Keratinocyte (primary cell): ENCODE measurements at regions not wholly inside any gene's neighbourhood (a gene's known extent, or its start where the extent isn't known, plus 50 kb on each side); places are given as distances from the start of the nearest gene placed in this dataset.

Experiments
- DNase-seq: peaks from one replicate; pipeline ENCODE4 v3.0.0-alpha.2; 2011; ENCODE audit warnings: low read depth, missing footprints, low spot score
- FAIRE-seq: peaks from 2 replicates; lab custom pipeline; 2011; peaks lifted over from hg19 to GRCh38; lab: Jason Lieb, UNC
- H2AFZ ChIP-seq: 2 replicates; pipeline ENCODE4 v1.6.0; 2012; ENCODE audit warnings: low read length, control low read depth, inconsistent platforms; ENCODE audit not compliant: control insufficient read depth
- H3K27ac ChIP-seq: 2 replicates; pipeline ENCODE4 v1.5.1; 2011; ENCODE audit warnings: low read length; ENCODE audit not compliant: control insufficient read depth, insufficient read depth
- H3K27me3 ChIP-seq: 3 replicates; pipeline ENCODE4 v1.6.0; 2011; ENCODE audit warnings: low read length; ENCODE audit not compliant: control insufficient read depth, insufficient read depth; ENCODE audit errors: extremely low read depth
- H3K36me3 ChIP-seq, 2 experiments: 2 replicates in 1 of 2; 3 replicates in 1 of 2; pipeline ENCODE4 v1.5.1; 2011; ENCODE audit warnings: low read length in 2 of 2, mild to moderate bottlenecking in 1 of 2; ENCODE audit not compliant: control insufficient read depth in 2 of 2, insufficient read depth in 2 of 2; ENCODE audit errors: extremely low read depth in 1 of 2
- H3K4me1 ChIP-seq: 3 replicates; pipeline ENCODE4 v1.5.1; 2011; ENCODE audit warnings: low read length; ENCODE audit not compliant: control insufficient read depth, insufficient read depth; ENCODE audit errors: extremely low read depth
- H3K4me2 ChIP-seq: 3 replicates; pipeline ENCODE4 v1.6.0; 2011; ENCODE audit warnings: low read depth, low read length; ENCODE audit not compliant: control insufficient read depth, insufficient read depth; ENCODE audit errors: extremely low read depth
- H3K4me3 ChIP-seq, 3 experiments: fragments of 200-600 bp in 1 of 3; sonication (generic) in 1 of 3; 2 replicates in 2 of 3; 3 replicates in 1 of 3; pipeline ENCODE4 v1.5.1; 2011 to 2016; ENCODE audit warnings: low read length in 3 of 3, mild to moderate bottlenecking in 3 of 3, control low read depth in 2 of 3, inconsistent platforms in 1 of 3, low read depth in 1 of 3, mixed read lengths in 1 of 3, mixed run types in 1 of 3, moderate library complexity in 1 of 3; ENCODE audit not compliant: control insufficient read depth in 2 of 3, insufficient read depth in 2 of 3; ENCODE audit errors: extremely low read depth in 1 of 3
- H3K79me2 ChIP-seq: 2 replicates; pipeline ENCODE4 v1.6.0; 2012; ENCODE audit warnings: low read length; ENCODE audit not compliant: control insufficient read depth, insufficient read depth
- H3K9ac ChIP-seq: 3 replicates; pipeline ENCODE4 v1.6.0; 2011; ENCODE audit warnings: low read length; ENCODE audit not compliant: control insufficient read depth, insufficient read depth; ENCODE audit errors: extremely low read depth
- H3K9me1 ChIP-seq: 3 replicates; pipeline ENCODE4 v1.6.0; 2011; ENCODE audit warnings: low read length; ENCODE audit not compliant: control insufficient read depth, insufficient read depth; ENCODE audit errors: extremely low read depth
- H3K9me3 ChIP-seq: 2 replicates; pipeline ENCODE4 v1.5.1; 2012; ENCODE audit warnings: low read depth, low read length; ENCODE audit not compliant: control insufficient read depth
- H4K20me1 ChIP-seq: 3 replicates; pipeline ENCODE4 v1.6.0; 2011; ENCODE audit warnings: low read length; ENCODE audit not compliant: control insufficient read depth, insufficient read depth; ENCODE audit errors: extremely low read depth
- EZH2 ChIP-seq: IDR thresholded peaks from one replicate; pipeline ENCODE4 v1.6.1; 2012; ENCODE audit warnings: inconsistent platforms, mild to moderate bottlenecking, low read length, moderate library complexity
- dilution Hi-C: fragments of 300-500 bp; cut with MboI; formaldehyde crosslinking; loops from one replicate; pipeline ENCODE4 v1.7.0; 2020; ENCODE audit warnings: low sequenced_read_pairs; ENCODE audit not compliant: extremely low pct_ligation_motif_present
- TF ChIP-seq, protein P1 (sequence below), 3 experiments: IDR thresholded peaks in 1 of 3; conservative IDR thresholded peaks in 1 of 3; optimal IDR thresholded peaks in 1 of 3; 2 replicates in 2 of 3; 3 replicates in 1 of 3; pipeline versions ENCODE3 to v1.5.1; 2011; ENCODE audit warnings: low read length in 3 of 3, mild to moderate bottlenecking in 3 of 3, moderate library complexity in 2 of 3, control low read depth in 1 of 3, inconsistent platforms in 1 of 3; ENCODE audit not compliant: insufficient read depth in 2 of 3; ENCODE audit errors: extremely low read depth in 1 of 3

DNA sequence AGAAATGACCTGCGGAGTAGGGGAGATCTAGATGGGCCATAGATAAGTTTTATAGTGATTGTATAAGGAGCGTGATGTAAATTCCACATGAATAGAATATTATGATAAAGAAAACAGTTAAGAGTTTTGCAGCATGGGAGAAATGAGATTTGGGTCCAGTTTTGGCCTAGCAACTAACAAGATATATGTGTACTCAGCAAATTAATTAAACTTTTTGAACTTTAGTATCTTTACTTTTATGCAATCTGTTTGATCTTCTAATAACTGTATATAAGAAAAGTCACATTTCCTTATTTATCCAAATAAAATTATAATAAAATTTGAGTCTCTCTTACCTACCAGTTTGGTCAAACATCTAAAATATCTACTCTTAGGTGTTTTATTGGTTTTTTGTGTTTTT, 1011.8 kb upstream of the NCAM2 start:
- TF ChIP-seq EZH2, result no peak
- TF ChIP-seq, protein P1, sequence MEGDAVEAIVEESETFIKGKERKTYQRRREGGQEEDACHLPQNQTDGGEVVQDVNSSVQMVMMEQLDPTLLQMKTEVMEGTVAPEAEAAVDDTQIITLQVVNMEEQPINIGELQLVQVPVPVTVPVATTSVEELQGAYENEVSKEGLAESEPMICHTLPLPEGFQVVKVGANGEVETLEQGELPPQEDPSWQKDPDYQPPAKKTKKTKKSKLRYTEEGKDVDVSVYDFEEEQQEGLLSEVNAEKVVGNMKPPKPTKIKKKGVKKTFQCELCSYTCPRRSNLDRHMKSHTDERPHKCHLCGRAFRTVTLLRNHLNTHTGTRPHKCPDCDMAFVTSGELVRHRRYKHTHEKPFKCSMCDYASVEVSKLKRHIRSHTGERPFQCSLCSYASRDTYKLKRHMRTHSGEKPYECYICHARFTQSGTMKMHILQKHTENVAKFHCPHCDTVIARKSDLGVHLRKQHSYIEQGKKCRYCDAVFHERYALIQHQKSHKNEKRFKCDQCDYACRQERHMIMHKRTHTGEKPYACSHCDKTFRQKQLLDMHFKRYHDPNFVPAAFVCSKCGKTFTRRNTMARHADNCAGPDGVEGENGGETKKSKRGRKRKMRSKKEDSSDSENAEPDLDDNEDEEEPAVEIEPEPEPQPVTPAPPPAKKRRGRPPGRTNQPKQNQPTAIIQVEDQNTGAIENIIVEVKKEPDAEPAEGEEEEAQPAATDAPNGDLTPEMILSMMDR (optimal IDR thresholded peaks at IDR 0.05 in 1 of 3, IDR thresholded peaks at IDR 0.05 in 1 of 3, conservative IDR thresholded peaks at IDR 0.05 in 1 of 3; ENCODE audit: extremely low read depth in 1 of 3, insufficient read depth in 2 of 3, low read length in 3 of 3), result no peak
- Histone ChIP-seq H3K36me3 (no peaks in the 10 kb centered on the region), H3K9me1 (no peaks in the 10 kb centered on the region), H3K4me3 (no peak overlapping the region), H3K4me2 (no peak overlapping the region), H3K27ac (no peak overlapping the region), H2AFZ (no peak overlapping the region), H3K4me1 (no peaks in the 10 kb centered on the region), H3K79me2 (no peaks in the 10 kb centered on the region), H3K9ac (no peak overlapping the region), H3K9me3 (no peaks in the 10 kb centered on the region), H3K27me3 (no peaks in the 10 kb centered on the region), H4K20me1 (no peaks in the 10 kb centered on the region)
- DNase-seq (no peak), FAIRE-seq (no peak)
- dilution Hi-C loops, result no loop called here

GRCh38 chr21:19987671-19988070, 1010.5 kb upstream of the NCAM2 start:
- no peaks in the 10 kb centered on the region for H3K9me1 ChIP-seq
- H3K9ac ChIP-seq, result no peak overlapping the region
- H3K4me2 ChIP-seq, result no peak overlapping the region
- no peak overlapping the region for H2AFZ ChIP-seq
- dilution Hi-C loops, result no loop called here
- no peaks in the 10 kb centered on the region for H3K4me1 ChIP-seq
- no peaks in the 10 kb centered on the region for H3K79me2 ChIP-seq
- FAIRE-seq (no peak), DNase-seq (no peak)
- no peaks in the 10 kb centered on the region for H3K36me3 ChIP-seq
- TF ChIP-seq, protein P1 (optimal IDR thresholded peaks at IDR 0.05 in 1 of 3, IDR thresholded peaks at IDR 0.05 in 1 of 3, conservative IDR thresholded peaks at IDR 0.05 in 1 of 3; ENCODE audit: extremely low read depth in 1 of 3, insufficient read depth in 2 of 3, low read length in 3 of 3), result no peak
- no peak for TF ChIP-seq EZH2
- H3K9me3 ChIP-seq, result no peaks in the 10 kb centered on the region
- H3K4me3 ChIP-seq, result no peak overlapping the region
- no peak overlapping the region for H3K27ac ChIP-seq
- no peaks in the 10 kb centered on the region for H4K20me1 ChIP-seq
- H3K27me3 ChIP-seq, result no peaks in the 10 kb centered on the region
